Type B pancreatic cell (in vitro differentiated cells): ENCODE measurements at regions not wholly inside any gene's neighbourhood (a gene's known extent, or its start where the extent isn't known, plus 50 kb on each side); places are given as distances from the start of the nearest gene placed in this dataset.
A peak's percentile ranks its signal among the peaks of the same experiment; 100 is the strongest.
"Not testable (repeated sequence)": the region's sequence is repeated elsewhere in the genome, so short reads cannot be mapped to it uniquely, and the experiment has no call there.

Experiments
- DNase-seq: peaks from one replicate; pipeline ENCODE4 v3.0.0; 2021; ENCODE audit warnings: mixed read lengths; ENCODE audit not compliant: unreplicated experiment; ENCODE audit errors: extremely low spot score
- H3K27ac Mint-ChIP-seq: 2 replicates; pipeline ENCODE4 v1.8.0; 2021; ENCODE audit warnings: mild to moderate bottlenecking, mixed read lengths
- H3K27me3 Mint-ChIP-seq: 2 replicates; pipeline ENCODE4 v1.8.0; 2021; ENCODE audit warnings: mixed read lengths
- H3K36me3 Mint-ChIP-seq: 2 replicates; pipeline ENCODE4 v1.8.0; 2021; ENCODE audit warnings: mixed read lengths
- H3K4me1 Mint-ChIP-seq: one replicate; pipeline ENCODE4 v1.8.0; 2021; ENCODE audit warnings: mixed read lengths; ENCODE audit not compliant: unreplicated experiment
- H3K4me3 Mint-ChIP-seq: 2 replicates; pipeline ENCODE4 v1.8.0; 2021; ENCODE audit warnings: mild to moderate bottlenecking, mixed read lengths
- H3K9me3 Mint-ChIP-seq: 2 replicates; pipeline ENCODE4 v1.8.0; 2021; ENCODE audit warnings: mixed read lengths
- CTCF ChIP-seq: fragments of 200-600 bp; sonication (generic); conservative IDR thresholded peaks from 2 replicates; pipeline ENCODE4 v1.5.0; 2021; ENCODE audit warnings: antibody characterized with exemption, mild to moderate bottlenecking

GRCh38 chr3:153513236-153513635, 351.2 kb downstream of the RAP2B start:
- no peaks in the 10 kb centered on the region for H3K9me3 Mint-ChIP-seq
- no peak overlapping the region for H3K27ac Mint-ChIP-seq
- peak; percentile 49 for TF ChIP-seq CTCF
- H3K4me3 Mint-ChIP-seq: no peak overlapping the region
- no peak for DNase-seq
- H3K36me3 Mint-ChIP-seq: no peaks in the 10 kb centered on the region
- no peaks in the 10 kb centered on the region for H3K27me3 Mint-ChIP-seq
- H3K4me1 Mint-ChIP-seq: no peaks in the 10 kb centered on the region

- Mint-ChIP-seq H3K4me3 (no peak overlapping the region), H3K27me3 (no peaks in the 10 kb centered on the region), H3K4me1 (no peaks in the 10 kb centered on the region), H3K36me3 (no peaks in the 10 kb centered on the region), H3K27ac (no peak overlapping the region), H3K9me3 (no peaks in the 10 kb centered on the region)
- no peak for TF ChIP-seq CTCF
- no peak for DNase-seq
Observed at GRCh38 chr3:153528473-153528872, 366.4 kb downstream of the RAP2B start.

- Mint-ChIP-seq H3K4me1 (no peaks in the 10 kb centered on the region), H3K27me3 (no peaks in the 10 kb centered on the region), H3K4me3 (no peak overlapping the region), H3K9me3 (no peaks in the 10 kb centered on the region), H3K27ac (no peak overlapping the region), H3K36me3 (no peaks in the 10 kb centered on the region)
- no peak for DNase-seq
- no peak for TF ChIP-seq CTCF
Observed at GRCh38 chr3:153539263-153539662, 377.2 kb downstream of the RAP2B start.

- DNase-seq: no peak
- no peak overlapping the region for H3K27ac Mint-ChIP-seq
- no peaks in the 10 kb centered on the region for H3K4me1 Mint-ChIP-seq
- no peak overlapping the region for H3K4me3 Mint-ChIP-seq
- no peaks in the 10 kb centered on the region for H3K36me3 Mint-ChIP-seq
- no peaks in the 10 kb centered on the region for H3K9me3 Mint-ChIP-seq
- TF ChIP-seq CTCF: no peak
- no peaks in the 10 kb centered on the region for H3K27me3 Mint-ChIP-seq
Observed at GRCh38 chr3:153545471-153545870, 383.4 kb downstream of the RAP2B start.

GRCh38 chr3:153547970-153548369, 385.9 kb downstream of the RAP2B start:
- Mint-ChIP-seq H3K4me1 (no peaks in the 10 kb centered on the region), H3K36me3 (no peaks in the 10 kb centered on the region), H3K27ac (no peak overlapping the region), H3K4me3 (no peak overlapping the region), H3K27me3 (no peaks in the 10 kb centered on the region), H3K9me3 (no peaks in the 10 kb centered on the region)
- no peak for TF ChIP-seq CTCF
- DNase-seq: no peak

GRCh38 chr3:153549686-153550085, 387.7 kb downstream of the RAP2B start:
- H3K9me3 Mint-ChIP-seq, DNase-seq, H3K36me3 Mint-ChIP-seq: not testable (repeated sequence)

More at GRCh38 chr3:153549686-153550085, 387.7 kb downstream of the RAP2B start:
- not testable (repeated sequence) for H3K4me1 Mint-ChIP-seq, H3K27ac Mint-ChIP-seq, H3K27me3 Mint-ChIP-seq, H3K4me3 Mint-ChIP-seq
